ENCODE measurements at regions not wholly inside any gene's neighbourhood (a gene's known extent, or its start where the extent isn't known, plus 50 kb on each side); places are given as distances from the start of the nearest gene placed in this dataset.

- intact Hi-C loops (cut with micrococcal nuclease; ENCODE audit: unreplicated experiment) (no loop called here), in situ Hi-C loops (cut with HindIII; ENCODE audit: extremely low pct_ligation_motif_present, low pct_unique_long_range_greater_than_20kb) (no loop called here)
- ATAC-seq (no peak), FAIRE-seq (no peak), DNase-seq (ENCODE audit: low spot score) (no peak)
- 82% methylated on average over 4 of the region's 4 CpGs for WGBS (ENCODE audit: low lambda C conversion rate)
- H4K20me1 ChIP-seq (ENCODE audit: insufficient read depth, low read length) = no peaks in the 10 kb centered on the region
- H3K9ac ChIP-seq (ENCODE audit: insufficient read depth, low read depth, low read length) = no peak overlapping the region
- H3K36me3 ChIP-seq (replicated peaks in 1 of 2; ENCODE audit: control insufficient read depth in 1 of 2, insufficient read depth in 2 of 2, low read length in 2 of 2) = no peaks in the 10 kb centered on the region
- H3K9me3 ChIP-seq (ENCODE audit: low read length) = no peaks in the 10 kb centered on the region
- TF ChIP-seq CBX1 (IDR thresholded peaks at IDR 0.05; ENCODE audit: low read depth) (no peak), NFE2L2 (IDR thresholded peaks at IDR 0.05; ENCODE audit: low read length) (no peak), ZFY (CRISPR knock-in tag; IDR thresholded peaks at IDR 0.05) (no peak), TMF1 (CRISPR knock-in tag; IDR thresholded peaks at IDR 0.05; ENCODE audit: low read depth) (no peak), ZNF761 (CRISPR knock-in tag; conservative IDR thresholded peaks at IDR 0.05) (no peak)
- no TSS peak for BruUV-seq (replicated peaks)
- no peak overlapping the region for H2AFZ ChIP-seq (ENCODE audit: low read length)
- ChIA-PET POLR2A (no interaction called here), CTCF (ENCODE audit: low intra/inter-chr PET ratio, low total read pairs) (no interaction called here)
- no peaks in the 10 kb centered on the region for H3K27me3 ChIP-seq (ENCODE audit: control insufficient read depth in 1 of 2, insufficient read depth in 2 of 2, low read length in 2 of 2)
- no peak overlapping the region for H3K4me3 ChIP-seq (replicated peaks in 1 of 3; ENCODE audit: insufficient read depth in 1 of 3, low read depth in 2 of 3, low read length in 3 of 3)
- H3K79me2 ChIP-seq (ENCODE audit: insufficient read depth, low read length) = no peaks in the 10 kb centered on the region
- H3K27ac ChIP-seq (ENCODE audit: extremely low read length, insufficient read depth, low read length) = no peak overlapping the region
- H3K4me1 ChIP-seq (ENCODE audit: insufficient read depth, low read length) = no peaks in the 10 kb centered on the region
- no peak overlapping the region for H3K4me2 ChIP-seq (ENCODE audit: low read depth, low read length)
Measured at GRCh38 chr1:182229921-182230491, 161.6 kb downstream of the GLUL start.

- no TSS peak for BruUV-seq (replicated peaks)
- intact Hi-C loops (cut with micrococcal nuclease; ENCODE audit: unreplicated experiment) = no loop called here
- Histone ChIP-seq H3K9ac (ENCODE audit: insufficient read depth, low read depth, low read length) (no peak overlapping the region), H3K27ac (ENCODE audit: extremely low read length, insufficient read depth, low read length) (no peak overlapping the region), H3K27me3 (ENCODE audit: control insufficient read depth in 1 of 2, insufficient read depth in 2 of 2, low read length in 2 of 2) (no peaks in the 10 kb centered on the region), H3K9me3 (ENCODE audit: low read length) (no peaks in the 10 kb centered on the region), H3K4me2 (ENCODE audit: low read depth, low read length) (no peak overlapping the region), H3K79me2 (ENCODE audit: insufficient read depth, low read length) (no peaks in the 10 kb centered on the region), H4K20me1 (ENCODE audit: insufficient read depth, low read length) (no peaks in the 10 kb centered on the region), H3K4me3 (replicated peaks in 1 of 3; ENCODE audit: insufficient read depth in 1 of 3, low read depth in 2 of 3, low read length in 3 of 3) (no peak overlapping the region), H3K4me1 (ENCODE audit: insufficient read depth, low read length) (no peaks in the 10 kb centered on the region), H3K36me3 (replicated peaks in 1 of 2; ENCODE audit: control insufficient read depth in 1 of 2, insufficient read depth in 2 of 2, low read length in 2 of 2) (no peaks in the 10 kb centered on the region), H2AFZ (ENCODE audit: low read length) (no peak overlapping the region)
- in situ Hi-C loops (cut with HindIII; ENCODE audit: extremely low pct_ligation_motif_present, low pct_unique_long_range_greater_than_20kb) = no loop called here
- ChIA-PET POLR2A (no interaction called here), CTCF (ENCODE audit: low intra/inter-chr PET ratio, low total read pairs) (no interaction called here)
- ATAC-seq = no peak
- FAIRE-seq = no peak
- no peak for DNase-seq (ENCODE audit: low spot score)
- 97% methylated on average over 4 of the region's 4 CpGs for WGBS (ENCODE audit: low lambda C conversion rate)
- TF ChIP-seq ZNF724P (CRISPR knock-in tag; IDR thresholded peaks at IDR 0.05; ENCODE audit: borderline replicate concordance) (no peak), ZNF264 (CRISPR knock-in tag; IDR thresholded peaks at IDR 0.05) (no peak), STAT6 (CRISPR knock-in tag; IDR thresholded peaks at IDR 0.05; ENCODE audit: borderline replicate concordance) (no peak), ZNF414 (CRISPR knock-in tag; IDR thresholded peaks at IDR 0.05) (no peak), ZC3H13 (CRISPR knock-in tag; IDR thresholded peaks at IDR 0.05) (no peak), JUND (CRISPR knock-in tag; IDR thresholded peaks at IDR 0.05) (no peak), HNF1A (IDR thresholded peaks at IDR 0.05; ENCODE audit: low read depth) (no peak), HNF1A (CRISPR knock-in tag; IDR thresholded peaks at IDR 0.05; ENCODE audit: borderline replicate concordance) (no peak)
Measured at GRCh38 chr1:182229451-182229850, 162.1 kb downstream of the GLUL start.
